HG03060 (cell line): ENCODE measurements at regions not wholly inside any gene's neighbourhood (a gene's known extent, or its start where the extent isn't known, plus 50 kb on each side); places are given as distances from the start of the nearest gene placed in this dataset.

Experiments used
- ATAC-seq: cut with Tn5 transposase; IDR thresholded peaks from one replicate; pipeline ENCODE4 v1.9.1; 2021; ENCODE audit warnings: low read depth, moderate number of reproducible peaks; ENCODE audit not compliant: unreplicated experiment

DNA sequence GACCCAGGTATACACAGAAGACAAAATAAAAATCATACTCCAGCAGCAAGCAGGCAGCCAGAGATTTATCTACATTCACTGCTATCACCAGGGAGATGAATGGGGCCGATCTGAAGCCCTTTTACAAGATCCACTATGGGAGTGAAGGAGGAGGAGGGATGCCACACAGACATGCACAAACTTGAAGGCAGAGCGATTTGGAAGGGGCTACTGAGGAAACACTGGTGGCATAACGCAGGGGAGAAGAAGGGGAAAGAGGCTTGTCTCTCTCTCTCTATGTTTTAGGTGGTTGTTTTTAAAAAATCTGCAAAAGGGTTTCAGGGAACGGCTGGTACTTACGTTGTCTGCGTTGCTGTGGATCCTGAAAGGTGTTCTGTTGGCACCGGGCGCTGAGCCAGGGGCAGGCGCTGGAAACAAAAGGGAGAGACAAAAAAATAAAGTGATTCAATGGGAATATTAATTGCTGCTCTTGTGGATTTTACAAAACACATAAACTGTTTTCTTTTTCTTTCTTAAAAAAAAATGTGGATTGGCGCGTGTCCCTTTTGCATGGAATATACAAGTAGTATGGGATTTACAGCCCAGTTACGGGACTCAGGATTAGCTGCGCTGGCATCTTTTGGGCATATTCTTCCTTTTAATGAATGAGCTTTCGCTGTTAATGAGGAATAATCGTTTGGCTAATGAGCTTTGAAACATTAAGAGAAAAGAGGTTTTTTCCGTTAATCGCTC, 255.3 kb upstream of the PMFBP1 start:
- ATAC-seq, result no peak

DNA sequence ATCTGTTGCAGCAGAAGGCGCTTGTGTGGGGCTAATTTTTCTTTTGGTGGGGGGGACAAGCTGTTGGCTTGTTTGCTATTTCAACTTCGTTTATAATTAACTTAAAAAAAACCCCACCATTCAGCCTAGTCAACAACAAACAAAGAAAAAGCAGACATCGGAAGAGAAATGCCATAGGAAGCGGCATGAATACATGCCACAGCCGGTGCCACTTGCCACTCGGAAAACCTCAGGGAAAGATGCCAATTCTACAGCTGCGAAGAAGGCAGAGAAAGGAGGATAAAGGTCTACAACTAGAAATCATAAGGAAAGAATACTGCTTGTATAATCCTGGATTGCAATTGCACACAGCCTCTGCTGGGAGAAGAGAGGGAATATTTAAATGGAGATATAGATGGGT, 254.4 kb upstream of the PMFBP1 start:
- ATAC-seq, result no peak

DNA sequence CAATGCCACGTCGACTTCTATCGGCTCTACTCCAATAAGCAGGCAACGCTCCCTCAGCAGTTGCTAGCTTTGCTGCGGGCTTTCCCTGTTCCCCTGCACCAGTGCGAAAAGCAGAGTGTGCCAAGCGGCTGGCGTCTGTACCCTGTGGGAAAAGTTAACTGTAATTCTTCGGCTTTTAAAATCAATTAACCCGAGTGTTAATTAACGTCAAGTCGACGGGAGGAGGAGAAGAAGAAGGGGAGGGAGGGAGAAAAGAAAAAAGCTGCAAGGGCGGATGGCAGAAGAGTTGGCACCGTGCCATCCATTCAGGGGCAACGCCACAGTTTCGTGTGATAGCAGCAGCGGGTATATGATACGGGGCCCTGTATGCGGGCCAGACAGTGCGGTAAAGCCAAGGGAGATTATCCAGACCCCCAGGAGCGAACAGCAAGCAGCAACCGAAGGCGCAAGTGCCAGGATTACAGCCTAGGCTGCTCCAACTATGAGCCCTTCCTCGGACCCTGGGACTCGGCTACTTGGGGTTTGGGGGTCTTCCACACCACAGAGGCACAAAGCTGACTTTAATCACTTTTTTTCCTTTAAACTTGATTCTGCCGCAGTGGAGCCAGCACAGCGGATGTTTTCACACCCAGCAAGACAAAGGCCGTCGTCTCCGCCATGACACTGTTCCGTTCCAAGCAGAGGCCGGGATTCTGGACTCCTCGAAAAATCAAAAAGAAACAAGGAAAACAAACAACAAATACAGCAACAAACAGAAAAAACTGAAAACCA, 253.8 kb upstream of the PMFBP1 start:
- no peak for ATAC-seq

DNA sequence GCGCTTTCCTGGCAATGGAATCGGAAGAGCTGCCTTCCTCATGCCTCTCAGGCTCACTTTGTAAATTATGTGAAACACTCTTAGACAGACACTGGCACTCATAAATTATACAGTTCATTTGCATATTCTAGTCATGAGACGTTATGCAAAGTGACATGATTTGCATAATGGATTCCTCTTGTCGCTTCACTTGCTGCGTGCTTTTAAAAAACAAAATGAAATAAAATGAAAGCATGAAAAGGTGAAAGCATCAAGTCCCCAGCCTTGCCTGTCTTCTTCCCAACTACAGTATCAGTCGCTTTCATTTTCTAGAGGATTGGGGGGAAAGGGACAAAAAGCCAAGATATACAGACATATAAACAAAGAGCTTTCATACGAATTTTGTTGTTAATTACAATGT, 252.8 kb upstream of the PMFBP1 start:
- ATAC-seq, result no peak

DNA sequence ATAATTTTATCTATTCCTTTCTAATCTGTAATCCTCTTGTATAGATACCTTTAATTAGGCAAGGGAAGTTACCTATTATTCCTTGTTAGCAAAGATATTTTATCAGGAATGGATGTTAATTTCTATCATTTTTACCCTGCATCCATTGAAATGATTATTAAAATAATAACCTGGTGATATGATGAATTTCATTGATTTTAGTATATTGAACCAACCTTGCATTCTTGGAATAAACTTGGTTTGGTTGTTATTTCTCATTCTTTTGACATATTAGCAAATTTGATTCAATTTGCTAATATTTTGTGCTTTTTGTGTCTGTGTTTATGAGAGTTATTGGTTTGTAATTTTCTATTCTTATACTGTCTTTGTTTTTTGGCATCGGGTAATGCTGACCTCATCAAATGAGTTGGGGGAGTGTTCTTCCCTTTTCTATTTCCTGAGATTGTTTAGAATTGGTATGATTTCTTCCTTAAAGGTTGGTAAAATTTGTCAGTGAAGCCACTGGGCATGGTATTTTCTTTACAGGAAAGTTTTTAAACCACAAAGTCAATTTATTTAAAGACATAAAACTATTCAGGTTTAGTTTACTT, 250.4 kb upstream of the PMFBP1 start:
- ATAC-seq, result no peak

DNA sequence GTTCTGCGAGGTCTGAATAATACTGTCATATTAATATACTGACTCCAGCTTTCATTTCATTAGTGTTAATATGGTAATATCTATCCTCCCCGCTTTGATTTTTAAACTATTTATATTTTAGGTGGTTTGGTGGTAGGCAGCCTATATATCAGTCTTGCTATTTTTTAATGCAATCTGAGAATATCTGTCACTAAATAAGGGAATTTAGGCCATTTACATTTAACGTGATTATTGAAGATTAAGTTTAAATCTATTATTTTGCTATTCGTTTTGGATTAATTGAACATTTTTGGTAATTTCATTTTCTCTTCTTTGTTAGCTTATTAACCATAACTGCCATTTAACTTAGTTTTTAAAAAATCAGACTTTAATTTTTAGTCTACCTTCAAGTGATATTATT, 247.7 kb upstream of the PMFBP1 start:
- ATAC-seq, result no peak

DNA sequence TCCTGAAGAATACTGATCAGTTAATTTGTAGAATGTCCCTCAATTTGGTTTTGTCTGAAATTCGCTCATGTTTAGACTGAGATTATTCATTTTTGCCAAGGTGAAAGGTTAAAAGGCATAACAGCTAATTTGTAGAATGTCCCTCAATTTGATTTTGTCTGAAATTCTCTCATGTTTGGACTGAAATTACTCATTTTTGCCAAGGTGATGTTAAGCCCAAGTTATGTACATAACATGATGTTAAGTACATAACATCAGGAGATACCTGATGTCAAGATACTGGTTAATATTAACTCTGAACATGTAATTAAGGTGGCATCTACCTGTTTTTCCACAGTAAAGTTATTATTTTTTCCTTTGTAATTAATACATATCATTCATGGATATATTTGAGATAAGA, 243.4 kb upstream of the PMFBP1 start:
- ATAC-seq, result no peak

DNA sequence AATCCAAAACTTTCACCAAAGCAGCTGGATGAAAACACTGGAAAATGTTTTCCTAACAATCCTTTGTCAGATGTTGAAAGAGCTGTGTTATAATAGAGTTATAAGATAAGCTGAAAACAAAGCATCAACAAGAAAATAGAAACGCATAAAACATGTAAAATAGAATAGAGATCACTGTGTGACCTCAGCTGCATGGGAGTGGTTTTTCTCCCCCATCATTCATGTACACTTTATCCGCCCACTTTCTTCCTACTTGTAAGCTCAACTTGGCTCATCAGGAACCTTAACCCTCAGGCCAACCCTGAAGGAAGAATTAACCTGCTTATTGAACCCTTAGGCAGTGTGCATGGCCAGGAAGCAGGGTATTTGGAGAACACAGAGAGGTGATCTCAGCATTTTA, 238.5 kb upstream of the PMFBP1 start:
- ATAC-seq, result no peak

DNA sequence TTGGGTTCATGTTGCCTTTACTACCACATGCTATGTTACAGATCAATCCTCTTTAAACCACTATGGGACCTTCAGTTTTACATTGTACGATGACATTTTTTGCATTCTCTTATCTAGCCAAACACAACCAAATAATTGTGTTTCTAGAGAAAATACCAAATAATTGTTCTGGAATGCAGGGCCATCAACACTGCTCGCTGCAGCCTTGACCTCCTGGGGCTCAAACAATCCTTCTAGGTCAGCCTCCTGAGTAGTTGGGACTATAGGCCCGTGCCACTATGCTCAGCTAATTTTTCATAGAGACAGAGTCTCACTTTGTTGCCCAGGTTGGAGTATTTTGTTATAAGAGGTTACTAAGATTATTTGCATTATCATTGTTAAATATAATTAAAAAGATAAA, 237.5 kb upstream of the PMFBP1 start:
- no peak for ATAC-seq

DNA sequence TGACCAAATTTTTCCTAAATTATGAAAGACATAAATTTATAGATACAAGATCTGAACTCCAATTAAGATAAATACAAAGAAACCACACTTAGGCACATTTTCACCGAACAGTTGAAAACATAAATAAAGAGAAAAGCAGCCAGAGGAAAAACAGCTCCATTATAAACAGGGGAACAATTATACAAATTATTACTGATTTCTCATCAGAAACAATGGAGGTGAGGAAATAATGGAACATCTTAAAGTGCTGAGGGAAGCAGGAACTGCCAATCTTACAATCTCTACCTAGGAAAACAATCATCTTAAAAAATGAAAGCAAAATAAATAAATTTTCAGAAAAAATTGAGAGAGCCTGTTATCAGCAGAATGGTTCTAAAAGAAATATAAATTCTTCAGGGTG, 234.4 kb upstream of the PMFBP1 start:
- no peak for ATAC-seq

DNA sequence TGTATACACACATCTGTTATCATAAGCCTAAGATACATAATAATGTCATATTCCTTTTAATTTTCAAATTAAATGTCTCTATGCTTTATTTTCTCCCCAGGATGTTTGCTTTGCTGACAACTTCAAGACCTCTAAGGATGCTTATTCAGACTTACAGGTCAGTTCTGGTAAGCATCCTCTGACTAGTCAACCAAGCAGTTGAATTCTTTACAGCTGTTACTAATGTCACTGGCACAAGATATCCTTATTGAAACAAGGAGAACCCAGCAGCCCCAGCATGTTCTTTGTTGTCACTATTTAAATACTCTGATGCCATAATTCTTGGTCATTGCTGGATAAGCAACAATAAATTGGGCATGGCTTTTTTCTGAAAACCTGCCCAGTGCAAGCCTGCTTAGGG, 232.3 kb upstream of the PMFBP1 start:
- no peak for ATAC-seq

DNA sequence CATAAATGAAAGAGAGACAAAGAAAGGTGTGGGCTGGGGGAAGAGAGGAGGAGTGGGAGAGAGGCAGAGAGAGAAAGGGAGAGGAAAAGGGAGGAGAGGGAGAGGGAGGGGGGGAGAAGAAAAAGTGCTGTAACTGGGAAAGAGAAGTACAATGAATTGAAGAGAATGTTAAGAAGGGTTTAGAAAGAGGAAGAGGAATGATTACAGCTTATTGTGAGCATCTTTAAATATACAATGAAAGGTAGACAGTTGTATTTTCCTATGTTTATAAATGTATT, 229.1 kb upstream of the PMFBP1 start:
- no peak for ATAC-seq

DNA sequence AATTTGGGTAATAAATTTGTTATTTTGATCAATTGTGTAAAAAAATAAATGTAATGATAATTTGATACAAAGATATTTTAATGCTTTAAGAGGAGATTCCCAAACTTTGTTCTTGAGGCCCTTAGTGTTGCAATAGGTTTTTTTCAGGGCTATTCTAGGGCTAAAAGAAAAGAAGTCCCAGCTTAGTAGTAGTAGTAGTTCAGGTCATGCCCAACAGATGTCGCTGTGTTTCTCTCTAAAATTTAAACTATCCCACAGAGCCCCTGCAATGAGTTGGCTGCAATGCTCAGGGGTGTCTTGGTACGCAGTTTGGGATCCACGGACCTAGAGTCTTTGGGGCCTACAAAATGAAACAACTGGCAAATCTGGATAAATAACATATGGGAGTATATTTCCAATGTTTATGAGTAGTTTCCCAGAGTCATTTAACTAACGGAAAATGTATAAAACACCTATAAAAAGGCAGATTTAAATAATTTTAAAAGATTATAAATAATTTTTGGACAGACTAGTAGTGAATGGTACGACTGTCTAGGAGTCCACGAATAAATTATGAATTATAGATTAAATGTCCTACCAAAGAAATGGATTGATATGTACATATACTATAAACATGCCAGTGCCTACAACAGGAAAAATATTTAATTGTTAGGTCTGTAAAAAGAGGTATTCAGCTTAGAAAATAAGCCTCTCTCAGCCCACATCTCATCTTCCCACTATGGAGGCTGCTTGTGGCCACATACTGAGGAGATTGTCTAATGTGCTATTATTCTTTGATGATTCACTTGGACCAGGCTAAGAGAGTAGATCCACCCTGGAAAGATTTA, 228.5 kb upstream of the PMFBP1 start:
- no peak for ATAC-seq

DNA sequence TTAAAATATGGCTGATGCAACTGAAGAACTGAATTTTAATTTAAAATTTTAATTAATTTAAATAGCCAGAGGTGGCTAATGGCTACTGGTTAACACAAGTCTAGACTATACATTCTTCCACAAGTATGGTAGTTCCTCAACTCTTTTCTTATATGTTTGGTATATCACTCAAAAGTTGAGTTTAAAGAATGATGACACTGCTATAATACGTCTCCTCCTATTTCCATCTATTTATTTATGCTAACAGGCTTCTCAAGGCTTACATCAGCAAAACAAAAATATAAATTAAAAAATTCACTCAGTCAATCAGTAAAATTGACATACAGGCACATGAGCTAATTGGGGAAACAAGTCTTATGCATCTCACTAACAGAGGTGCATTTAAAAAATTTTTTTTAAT, 227.9 kb upstream of the PMFBP1 start:
- ATAC-seq, result no peak

DNA sequence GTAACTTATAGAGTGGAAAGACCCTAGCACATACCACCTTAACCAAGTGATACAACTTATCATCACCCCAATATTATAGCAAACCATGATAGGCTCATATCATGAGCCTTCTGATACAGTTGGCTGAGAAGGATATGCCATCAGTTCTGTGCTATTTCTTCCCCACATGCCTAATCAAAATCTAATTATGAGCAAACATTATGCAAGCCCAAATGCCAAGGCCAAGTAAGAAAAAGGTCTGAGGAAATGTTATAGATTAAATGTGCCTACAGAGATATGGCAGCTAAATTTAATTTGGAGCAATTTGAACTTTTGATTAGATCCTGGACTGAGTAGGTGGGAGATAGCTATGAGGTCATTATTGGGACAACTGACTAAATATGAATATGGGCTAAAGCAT, 225.9 kb upstream of the PMFBP1 start:
- ATAC-seq, result no peak

DNA sequence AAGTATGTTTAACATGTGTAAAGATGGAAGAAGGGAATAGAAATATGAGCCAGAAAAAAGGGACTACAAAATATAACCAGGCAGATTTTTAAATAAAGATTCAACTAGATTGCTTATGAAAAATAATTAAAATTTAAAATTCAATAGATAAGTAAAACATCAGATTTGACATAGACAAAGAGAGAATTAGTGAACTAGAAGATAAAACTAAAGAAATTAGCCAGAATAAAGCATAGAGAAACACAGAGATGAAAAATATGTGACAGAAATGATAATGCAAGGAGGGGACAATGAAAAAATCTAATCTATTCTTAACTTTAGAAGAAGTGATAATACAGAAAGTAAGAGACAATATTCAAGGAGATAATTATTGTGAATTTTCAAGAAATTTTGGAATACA, 222.6 kb upstream of the PMFBP1 start:
- ATAC-seq, result no peak

DNA sequence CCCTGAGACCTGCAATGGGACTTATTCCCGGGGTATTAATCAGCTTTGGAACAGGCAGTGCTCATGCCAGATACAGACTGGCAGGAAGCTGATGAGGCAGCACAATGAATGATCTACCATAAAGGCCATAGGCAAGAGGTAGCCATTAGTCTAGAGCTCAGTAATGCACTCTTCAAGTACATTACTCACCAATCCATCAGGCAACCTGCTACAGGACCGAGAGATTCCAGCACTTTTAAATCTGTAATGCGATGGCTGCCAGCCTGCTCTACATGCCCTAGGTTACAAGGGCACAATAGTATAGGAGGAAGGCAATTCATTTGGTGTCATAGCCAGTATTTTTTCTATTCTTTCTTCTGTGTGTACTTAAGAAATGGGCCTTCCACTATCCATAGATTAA, 217.8 kb upstream of the PMFBP1 start:
- no peak for ATAC-seq

DNA sequence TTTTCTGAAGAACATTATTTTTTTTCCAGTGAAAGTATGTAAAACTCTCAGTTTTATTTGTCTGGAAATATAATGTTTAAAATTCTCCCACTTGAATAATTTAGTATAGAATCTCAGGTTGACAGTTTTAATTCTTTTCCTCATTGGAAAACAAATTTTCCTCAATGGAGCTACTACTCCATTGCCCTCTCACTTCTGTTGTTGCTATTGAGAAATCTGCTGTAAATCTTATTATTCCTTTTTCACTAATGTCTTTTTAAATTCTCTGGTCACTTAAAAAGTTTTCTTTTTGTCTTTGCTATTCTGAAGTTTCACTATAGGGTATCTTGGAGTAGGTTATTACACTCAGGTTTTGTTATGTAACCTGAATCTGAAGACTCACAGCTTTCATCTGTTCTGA, 216.1 kb upstream of the PMFBP1 start:
- ATAC-seq, result no peak

DNA sequence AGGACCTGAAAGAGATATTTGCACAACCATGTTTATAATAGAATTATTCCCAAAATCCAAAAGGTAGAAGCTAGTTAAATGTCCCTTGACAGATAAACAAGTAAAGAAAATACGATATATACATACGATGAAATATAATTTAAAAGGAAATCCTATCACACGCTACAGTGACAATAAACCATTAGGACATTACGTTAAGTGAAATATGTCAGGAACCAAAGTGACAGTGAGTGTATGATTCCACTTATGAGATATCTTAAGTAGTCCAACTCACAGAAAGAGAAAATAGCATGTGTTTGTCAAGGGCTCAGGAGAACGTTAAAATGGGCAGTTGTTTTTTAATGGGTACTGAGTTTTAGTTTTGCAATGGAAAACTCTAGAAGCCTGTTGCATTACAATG, 212.7 kb upstream of the PMFBP1 start:
- no peak for ATAC-seq

DNA sequence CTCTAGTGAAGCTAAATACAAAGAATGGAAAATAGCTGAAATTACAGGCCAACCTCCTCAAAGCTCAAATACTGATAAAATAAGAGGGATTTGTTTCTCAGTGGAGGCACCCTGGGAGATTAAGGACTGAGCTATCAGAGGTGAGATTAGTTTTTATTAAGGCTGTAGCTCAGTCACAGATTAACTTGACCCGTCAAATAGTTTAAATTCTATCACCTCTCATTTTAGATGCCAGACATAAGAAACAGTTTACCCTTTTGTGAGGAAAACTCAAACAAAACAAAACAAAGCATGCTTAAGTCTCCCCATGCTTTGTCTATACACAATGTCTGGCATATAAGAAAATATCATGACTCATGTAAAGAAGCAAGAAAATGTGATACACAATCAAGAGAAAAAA, 208.3 kb upstream of the PMFBP1 start:
- ATAC-seq, result no peak

DNA sequence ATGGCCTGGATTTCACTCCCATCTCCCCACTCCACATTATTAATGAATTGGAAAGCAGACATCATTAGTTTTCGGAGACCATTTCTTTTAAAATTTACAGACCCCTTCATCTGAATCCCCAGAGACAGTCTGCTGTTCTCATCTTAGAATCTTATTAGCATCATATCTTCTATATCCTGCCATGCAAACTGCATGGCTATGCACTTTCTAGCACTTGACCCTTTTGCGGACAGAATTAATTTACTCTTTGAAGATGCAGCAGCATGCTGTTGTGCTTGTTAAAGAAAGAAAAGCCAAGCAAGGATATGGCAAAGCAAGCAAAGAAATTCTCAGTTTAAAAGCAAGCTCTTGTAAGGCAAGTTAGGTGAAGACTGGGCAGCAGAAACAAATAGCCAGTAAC, 201.2 kb upstream of the PMFBP1 start:
- no peak for ATAC-seq
